Heart right ventricle (tissue), 16 donors: ENCODE measurements at regions not wholly inside any gene's neighbourhood (a gene's known extent, or its start where the extent isn't known, plus 50 kb on each side); places are given as distances from the start of the nearest gene placed in this dataset.
A peak's percentile ranks its signal among the peaks of the same experiment; 100 is the strongest.

Source experiments
- ATAC-seq, 8 donors: fragments of 200-7000 bp; cut with Tn5 transposase; one replicate each; pipeline ENCODE4 v1.9.1; 2020; ENCODE audit warnings: mild to moderate bottlenecking in 8 of 8, moderate library complexity in 8 of 8, moderate number of reproducible peaks in 1 of 8
- DNase-seq, 2 donors: peaks; one replicate each; pipeline ENCODE4 v3.0.0-alpha.2; 2020
- H3K27ac ChIP-seq, 10 donors: fragments of 200-600 bp; sonication (generic) in 2 of 10; one replicate each; pipeline versions ENCODE4 v1.5.0 to v1.8.0; 2020 to 2022; ENCODE audit warnings: mild to moderate bottlenecking in 3 of 10
- H3K27me3 ChIP-seq, 7 donors: fragments of 200-600 bp; one replicate each; pipeline ENCODE4 v1.8.0; 2021 to 2022; ENCODE audit warnings: mild to moderate bottlenecking in 2 of 7
- H3K36me3 ChIP-seq, 9 donors: fragments of 200-600 bp; sonication (generic) in 1 of 9; one replicate each; pipeline versions ENCODE4 v1.5.0 to v1.8.0; 2020 to 2022; ENCODE audit warnings: mild to moderate bottlenecking in 2 of 9
- H3K4me1 ChIP-seq, 9 donors: fragments of 200-600 bp; sonication (generic) in 1 of 9; one replicate each; pipeline versions ENCODE4 v1.5.0 to v1.8.0; 2020 to 2022; ENCODE audit warnings: mild to moderate bottlenecking in 4 of 9
- H3K4me3 ChIP-seq, 10 donors: fragments of 200-600 bp; sonication (generic) in 2 of 10; one replicate each; pipeline versions ENCODE4 v1.5.0 to v1.8.0; 2020 to 2022; ENCODE audit warnings: mild to moderate bottlenecking in 7 of 10, moderate library complexity in 2 of 10
- H3K9me3 ChIP-seq, 11 donors: fragments of 200-600 bp in 10 of 11; sonication (generic) in 2 of 11; one replicate each; pipeline versions ENCODE4 v1.5.0 to v1.8.0; 2013 to 2022; ENCODE audit warnings: mild to moderate bottlenecking in 2 of 11, control low read depth in 1 of 11, moderate library complexity in 1 of 11
- CTCF ChIP-seq, 9 donors: fragments of 200-600 bp; sonication (generic) in 2 of 9; IDR thresholded peaks; one replicate each; pipeline versions ENCODE4 v1.5.0 to v1.8.0; 2021 to 2022; ENCODE audit warnings: antibody characterized with exemption in 9 of 9, mild to moderate bottlenecking in 5 of 9, moderate library complexity in 1 of 9
- WGBS, 2 donors: extraction: QIAGEN DNeasy Blood & Tissue Kit; methylation state at CpG; one replicate each; pipeline ENCODE4 v1.1.7; 2013; ENCODE audit warnings: inconsistent platforms in 1 of 2; 5-methylcytosine and 5-hydroxymethylcytosine counted together
- intact Hi-C, 10 donors: fragments of 100-400 bp; cut with DNase I; formaldehyde crosslinking; loops; one replicate each; pipeline versions ENCODE4 v1.11.1 to v1.14.2; 2022
- donor health status: Arrhythmogenic right ventricular cardiomyopathy.
- donor health status: ischemic (EF 13 %, LVEDD 7.1; RV severe dilation, severe dysfunction).
- donor health status: healthy with polysubstance abuse.
- donor health status: DM: no; HTN: yes; CAD: no.
- donor health status: DM: no; HTN: no; CAD: no.
- donor health status: ischemic (EF 25% LVEDD 6.9; RV normal size, moderate dysfunction).
- donor health status: ischemic (EF 25% LVEDD 5.7; RV mildly dilated, moderate dysfunction).
- donor health status: healthy.
- donor health status: DM: yes; HTN: yes; CAD: no.
- donor health status: Ischemic cardiomyopathy.
- donor health status: ischemic (EF 35%, LVEDD 5.7; RV mildly dilated, moderate dysfunction).
- donor health status: nonischemic (EF 11% LVEDD 7.7; RV severe dilation, severe dysfunction).
- donor health status: DM: yes; HTN: yes; CAD: no.
- donor health status: PGD.
- donor health status: ischemic (EF 29% LVEDD 5.4; RV normal size, mild dysfunction).
- donor health status: nonischemic (EF 23%, LVEDD 6.1; RV moderate dilation, normal function).

DNA sequence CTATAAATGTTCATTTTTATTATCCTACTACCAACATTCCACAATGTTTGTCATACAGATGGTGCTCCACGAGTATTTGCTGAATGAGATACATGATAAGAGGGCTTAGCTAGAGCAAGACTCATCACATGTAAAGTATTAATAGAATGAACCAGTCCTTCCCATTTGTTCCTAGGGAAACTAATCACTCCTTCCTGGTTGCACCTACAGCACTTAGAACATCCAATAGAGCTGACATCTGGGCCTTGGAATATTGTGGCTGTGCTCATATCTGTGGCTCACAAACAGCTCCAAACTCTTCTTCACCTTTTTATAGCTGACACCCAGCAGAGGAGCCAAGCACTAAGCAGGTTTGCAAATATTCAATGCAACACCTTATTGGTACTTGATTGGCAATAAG is 91.9 kb upstream of the C1GALT1 start:
- no peak for TF ChIP-seq CTCF (IDR thresholded peaks at IDR 0.05)
- no peak overlapping the region for H3K27ac ChIP-seq
- H3K27me3 ChIP-seq, result peaks cover 0 to 7% (median 0%) of the 10 kb centered on the region in 7 donors
- H3K9me3 ChIP-seq, result peaks cover 0 to 8% (median 0%) of the 10 kb centered on the region in 11 donors
- no peak overlapping the region for H3K4me3 ChIP-seq
- ATAC-seq (no peak), DNase-seq (no peak)
- intact Hi-C loops, result no loop called here
- WGBS, 2 donors, result 21 to 35% methylated on average over 1 of the region's 1 CpG
- no peaks in the 10 kb centered on the region for H3K36me3 ChIP-seq
- H3K4me1 ChIP-seq, result no peaks in the 10 kb centered on the region

- no peaks in the 10 kb centered on the region for H3K27me3 ChIP-seq
- no peaks in the 10 kb centered on the region for H3K9me3 ChIP-seq
- intact Hi-C loops, result no loop called here
- H3K27ac ChIP-seq, result no peak overlapping the region
- TF ChIP-seq CTCF (IDR thresholded peaks at IDR 0.05), result no peak
- H3K4me3 ChIP-seq, result no peak overlapping the region
- H3K4me1 ChIP-seq, result peaks cover 0 to 26% (median 15%) of the 10 kb centered on the region in 9 donors
- no peaks in the 10 kb centered on the region for H3K36me3 ChIP-seq
- no peak for DNase-seq
- 96 to 97% methylated on average over 1 of the region's 1 CpG for WGBS, 2 donors
- ATAC-seq, result no peak
Measured at GRCh38 chr7:7098280-7098818, 84.0 kb upstream of the C1GALT1 start.

DNA sequence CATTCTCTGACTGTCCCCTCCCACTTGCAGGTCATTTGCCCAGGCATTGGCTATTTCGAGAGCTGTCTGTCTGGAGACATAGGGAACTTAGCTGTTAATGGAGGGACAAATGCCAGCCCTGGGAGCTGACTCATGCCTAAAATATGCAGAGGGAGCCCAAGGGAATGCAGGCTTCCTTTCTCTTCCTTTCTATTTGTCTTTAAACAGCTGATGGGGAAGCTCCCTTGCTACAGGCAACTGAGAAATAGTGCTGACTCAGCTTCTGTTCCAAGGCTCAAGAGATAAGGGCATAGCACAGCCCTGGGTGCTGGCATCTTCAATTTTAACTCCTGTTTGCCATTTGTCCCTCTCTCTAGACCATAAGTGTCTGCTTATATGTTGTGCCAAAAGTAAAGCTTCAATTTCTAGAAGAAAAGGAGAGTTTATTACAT is 82.7 kb upstream of the C1GALT1 start:
- WGBS, 2 donors, result 3 to 5% methylated on average over 1 of the region's 1 CpG
- TF ChIP-seq CTCF (IDR thresholded peaks at IDR 0.05), result no peak
- DNase-seq, result peak; percentile 44 to 84
- Histone ChIP-seq H3K4me1 (peaks cover 0 to 29% (median 15%) of the 10 kb centered on the region in 9 donors), H3K36me3 (no peaks in the 10 kb centered on the region), H3K9me3 (no peaks in the 10 kb centered on the region), H3K4me3 (no peak overlapping the region), H3K27ac (peak overlapping the region in 6 of 10 donors; percentile 2 to 49 (median 32)), H3K27me3 (no peaks in the 10 kb centered on the region)
- ATAC-seq, result peak; percentile 81 to 98 (median 92)
- intact Hi-C loops, result loop anchor here (2.0 to 10.0 kb wide), 10 partner anchors 83 to 1118 kb away; partner anchors contain the start of genes C1GALT1 (in 4 of the 10) and COL28A1 (in 3 of the 10)

GRCh38 chr7:7100432-7100849 is 81.9 kb upstream of the C1GALT1 start:
- TF ChIP-seq CTCF (IDR thresholded peaks at IDR 0.05), result no peak
- H3K9me3 ChIP-seq, result no peaks in the 10 kb centered on the region
- H3K4me1 ChIP-seq, result peaks cover 0 to 29% (median 15%) of the 10 kb centered on the region in 9 donors
- 79 to 87% methylated on average over 8 of the region's 8 CpGs for WGBS, 2 donors
- H3K27ac ChIP-seq, result peak overlapping the region in 2 of 10 donors; percentile 5 to 49
- no peak overlapping the region for H3K4me3 ChIP-seq
- no peak for DNase-seq
- H3K27me3 ChIP-seq, result no peaks in the 10 kb centered on the region
- ATAC-seq, result no peak
- no peaks in the 10 kb centered on the region for H3K36me3 ChIP-seq
- intact Hi-C loops, result loop anchor here (2.0 to 10.0 kb wide), 10 partner anchors 82 to 1117 kb away; partner anchors contain the start of genes C1GALT1 (in 4 of the 10) and COL28A1 (in 3 of the 10)
